ENCODE measurements at regions not wholly inside any gene's neighbourhood (a gene's known extent, or its start where the extent isn't known, plus 50 kb on each side); places are given as distances from the start of the nearest gene placed in this dataset.

- TF ChIP-seq CTCF (IDR thresholded peaks at IDR 0.05; ENCODE audit: low read depth, low read length): no peak
- DNase-seq (ENCODE audit: low read depth, low spot score): no peak
- in situ Hi-C loops (cut with HindIII; ENCODE audit: low sequenced_read_pairs): no loop called here
- no peak overlapping the region for H3K4me3 ChIP-seq (ENCODE audit: low read depth, low read length)
Measured at GRCh38 chr2:136230464-136230863, 112.5 kb upstream of the CXCR4 start.

GRCh38 chr2:136226903-136227302, 109.0 kb upstream of the CXCR4 start:
- TF ChIP-seq CTCF (IDR thresholded peaks at IDR 0.05; ENCODE audit: low read depth, low read length): no peak
- no peak for DNase-seq (ENCODE audit: low read depth, low spot score)
- H3K4me3 ChIP-seq (ENCODE audit: low read depth, low read length): no peak overlapping the region
- in situ Hi-C loops (cut with HindIII; ENCODE audit: low sequenced_read_pairs): no loop called here

- no peak for DNase-seq (ENCODE audit: low read depth, low spot score)
- no peak for TF ChIP-seq CTCF (IDR thresholded peaks at IDR 0.05; ENCODE audit: low read depth, low read length)
- no peak overlapping the region for H3K4me3 ChIP-seq (ENCODE audit: low read depth, low read length)
- in situ Hi-C loops (cut with HindIII; ENCODE audit: low sequenced_read_pairs): no loop called here
Measured at GRCh38 chr2:136225950-136226835, 108.2 kb upstream of the CXCR4 start.

- in situ Hi-C loops (cut with HindIII; ENCODE audit: low sequenced_read_pairs): no loop called here
Measured at GRCh38 chr2:136223274-136223673, 105.3 kb upstream of the CXCR4 start.

GRCh38 chr2:136222862-136223261, 104.9 kb upstream of the CXCR4 start:
- in situ Hi-C loops (cut with HindIII; ENCODE audit: low sequenced_read_pairs): no loop called here
- no peak for TF ChIP-seq CTCF (IDR thresholded peaks at IDR 0.05; ENCODE audit: low read depth, low read length)

More at GRCh38 chr2:136223274-136223673, 105.3 kb upstream of the CXCR4 start:
- no peak overlapping the region for H3K4me3 ChIP-seq (ENCODE audit: low read depth, low read length)
- TF ChIP-seq CTCF (IDR thresholded peaks at IDR 0.05; ENCODE audit: low read depth, low read length): no peak
- DNase-seq (ENCODE audit: low read depth, low spot score): no peak

GRCh38 chr2:136221026-136221425, 103.1 kb upstream of the CXCR4 start:
- in situ Hi-C loops (cut with HindIII; ENCODE audit: low sequenced_read_pairs): no loop called here
- H3K4me3 ChIP-seq (ENCODE audit: low read depth, low read length): no peak overlapping the region
- no peak for TF ChIP-seq CTCF (IDR thresholded peaks at IDR 0.05; ENCODE audit: low read depth, low read length)
- no peak for DNase-seq (ENCODE audit: low read depth, low spot score)

More at GRCh38 chr2:136222862-136223261, 104.9 kb upstream of the CXCR4 start:
- H3K4me3 ChIP-seq (ENCODE audit: low read depth, low read length): no peak overlapping the region
- no peak for DNase-seq (ENCODE audit: low read depth, low spot score)

Measured in astrocyte of the spinal cord (primary cell).